GM21717 (cell line): ENCODE measurements at regions not wholly inside any gene's neighbourhood (a gene's known extent, or its start where the extent isn't known, plus 50 kb on each side); places are given as distances from the start of the nearest gene placed in this dataset.
A peak's percentile ranks its signal among the peaks of the same experiment; 100 is the strongest.
"Not testable (repeated sequence)": the region's sequence is repeated elsewhere in the genome, so short reads cannot be mapped to it uniquely, and the experiment has no call there.

Source experiments
- ATAC-seq: cut with Tn5 transposase; IDR thresholded peaks from one replicate; pipeline ENCODE4 v1.9.1; 2021; ENCODE audit warnings: mild to moderate bottlenecking, moderate library complexity; ENCODE audit not compliant: unreplicated experiment

- no peak for ATAC-seq
Observed at GRCh38 chr18:8987241-8987640, 115.3 kb upstream of the NDUFV2 start.

DNA sequence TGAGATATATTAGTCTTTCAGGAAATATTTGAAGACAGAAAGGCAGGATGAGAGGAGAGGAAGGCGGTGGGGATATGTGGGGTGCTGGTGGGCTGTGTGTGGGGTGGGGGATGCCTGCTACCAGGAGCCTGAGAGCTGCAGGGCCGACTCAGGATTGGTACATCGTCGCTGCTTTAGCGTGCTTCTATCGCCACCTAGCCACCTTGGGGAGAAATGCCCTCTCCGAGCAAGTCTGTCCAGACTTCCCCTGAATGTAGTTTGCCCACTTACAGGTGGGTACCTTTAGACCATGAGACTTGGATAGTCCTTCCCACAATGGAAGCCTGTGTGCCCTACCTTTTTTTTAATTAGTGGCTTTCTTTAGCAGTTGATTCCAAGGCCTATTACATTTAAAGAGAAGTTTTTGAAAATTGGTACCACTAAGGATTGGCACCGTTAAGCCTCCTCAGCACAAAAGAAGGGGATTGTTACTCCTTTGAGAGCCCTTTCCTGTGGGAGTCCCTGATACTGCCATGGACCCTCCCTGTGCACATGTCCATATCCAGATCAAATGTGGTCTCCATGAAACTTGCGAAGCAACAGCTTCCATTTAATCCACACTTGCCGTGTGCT lies 114.1 kb upstream of the NDUFV2 start:
- peak; percentile 78 for ATAC-seq

DNA sequence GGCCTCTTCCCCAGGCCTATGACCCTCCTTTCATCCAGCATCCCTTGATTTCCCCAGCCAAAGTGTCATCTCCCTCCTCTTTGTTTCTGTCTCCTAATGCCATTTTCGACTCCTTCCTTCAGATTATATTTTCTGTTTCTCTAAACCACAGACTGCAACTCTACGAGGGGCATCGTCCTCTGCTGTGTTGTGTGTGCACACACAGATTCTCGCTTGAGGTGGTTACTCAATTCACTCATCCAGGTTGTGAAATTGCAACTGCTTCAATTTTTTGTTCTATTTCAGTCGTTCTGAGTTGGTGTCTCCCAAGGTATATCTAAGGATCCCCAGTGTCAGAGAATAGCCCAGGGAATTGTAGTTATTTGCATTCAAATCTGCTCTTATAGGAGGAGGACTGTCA lies 113.5 kb upstream of the NDUFV2 start:
- no peak for ATAC-seq

DNA sequence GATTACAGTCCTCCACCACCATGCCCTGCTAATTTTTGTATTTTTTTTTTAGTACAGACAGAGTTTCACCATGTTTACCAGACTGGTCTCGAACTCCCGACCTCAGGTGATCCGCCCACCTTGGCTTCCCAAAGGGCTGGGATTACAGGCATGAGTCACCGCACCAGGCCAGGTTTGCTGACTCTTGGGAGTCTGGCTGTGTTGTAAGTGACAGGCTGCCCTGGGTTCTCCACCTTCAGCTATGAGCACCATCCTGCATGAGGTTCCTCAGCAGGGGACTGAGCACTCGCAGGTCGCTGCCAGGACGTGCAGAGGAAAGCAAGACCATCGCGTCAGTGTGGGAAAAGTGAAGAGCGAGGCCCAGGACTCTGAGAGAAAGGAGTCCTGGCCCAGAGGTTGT lies 112.6 kb upstream of the NDUFV2 start:
- no peak for ATAC-seq

GRCh38 chr18:8990276-8991031 lies 112.0 kb upstream of the NDUFV2 start:
- ATAC-seq: no peak

DNA sequence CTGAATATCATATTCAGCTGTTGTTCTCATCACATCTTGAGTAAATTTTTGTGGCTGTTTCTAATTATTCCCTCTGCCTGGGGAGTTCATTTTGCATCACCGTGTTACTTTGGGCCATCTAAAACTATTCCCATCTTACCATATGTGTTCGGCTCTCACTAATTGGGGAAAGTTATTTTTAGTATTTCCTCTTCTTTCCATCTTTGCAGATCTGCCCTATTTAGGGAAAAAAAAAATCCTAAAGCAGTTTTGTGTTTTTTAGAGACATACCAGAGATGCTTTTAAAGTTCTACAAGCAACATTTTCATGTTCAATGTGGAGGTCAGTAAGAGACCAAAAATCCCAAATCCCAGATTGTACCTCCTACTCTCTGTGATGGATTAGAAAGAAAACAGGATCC lies 111.3 kb upstream of the NDUFV2 start:
- no peak for ATAC-seq

GRCh38 chr18:8992500-8992899 lies 110.0 kb upstream of the NDUFV2 start:
- ATAC-seq: not testable (repeated sequence)

DNA sequence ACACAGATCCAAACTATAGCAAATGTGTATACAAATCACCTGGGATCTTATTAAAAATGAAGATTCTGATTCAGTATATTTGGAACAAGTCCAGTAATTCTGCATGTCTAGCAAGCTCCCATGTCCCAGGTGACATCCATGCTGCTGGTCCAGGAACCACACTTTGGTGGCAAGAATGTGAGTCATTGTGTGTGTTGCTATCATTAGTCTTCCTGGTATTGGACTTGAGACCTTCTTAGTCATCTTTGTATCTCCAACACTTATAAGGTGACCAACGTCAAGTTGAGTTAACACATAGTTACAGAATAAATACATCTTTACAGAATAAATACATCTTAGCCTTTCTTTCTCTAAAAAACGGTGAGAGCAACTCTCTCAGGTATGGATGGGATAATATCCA lies 107.9 kb upstream of the NDUFV2 start:
- ATAC-seq: no peak

DNA sequence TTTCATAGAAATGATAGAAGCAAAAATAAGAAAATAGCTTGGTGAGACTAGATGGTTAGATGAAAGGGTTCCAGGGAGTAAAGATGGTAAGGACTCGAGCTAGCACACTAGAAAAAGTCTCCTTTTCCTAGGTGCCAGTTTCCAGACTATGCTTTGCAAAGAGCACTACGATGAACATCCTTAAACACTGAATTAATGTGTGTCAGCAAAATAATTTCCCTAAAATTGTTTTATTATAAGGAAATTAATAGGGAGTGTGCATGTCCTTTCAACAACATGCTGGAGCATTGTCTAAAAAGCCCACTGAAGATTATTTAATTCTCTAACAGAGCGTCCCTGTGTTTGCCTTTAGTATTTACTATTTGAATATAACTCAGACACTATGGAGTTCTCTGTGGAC lies 107.4 kb upstream of the NDUFV2 start:
- ATAC-seq: no peak

DNA sequence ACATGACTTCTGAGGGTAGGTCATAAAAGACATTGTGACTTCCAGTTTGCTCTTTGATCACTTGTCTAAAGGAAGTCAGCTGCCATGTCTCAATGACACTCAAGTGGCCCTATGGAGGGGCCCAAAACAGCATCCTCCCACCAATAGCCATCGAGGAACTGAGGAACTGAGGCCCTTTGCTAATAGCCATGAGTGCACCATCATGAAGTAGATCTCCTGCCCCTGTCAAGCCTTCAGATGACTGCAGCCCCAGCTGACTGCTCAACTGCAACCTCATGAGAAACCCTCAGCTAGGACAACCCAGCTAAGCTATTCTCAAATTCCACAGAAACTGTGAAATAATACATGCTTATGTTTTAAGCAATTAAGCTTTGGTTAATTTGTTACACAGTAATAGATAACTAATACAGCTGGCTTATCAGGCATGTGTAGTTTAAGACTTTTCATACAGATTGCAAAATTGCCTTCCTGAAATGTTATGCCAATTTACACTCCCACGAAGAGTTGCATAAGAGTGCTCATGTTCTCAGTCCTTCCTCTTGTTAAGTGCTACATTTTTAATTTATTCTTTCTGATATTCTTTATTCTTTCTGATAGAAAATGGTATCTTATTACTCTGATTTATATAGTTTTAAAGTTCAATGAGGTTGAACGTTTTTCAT lies 105.6 kb upstream of the NDUFV2 start:
- no peak for ATAC-seq

DNA sequence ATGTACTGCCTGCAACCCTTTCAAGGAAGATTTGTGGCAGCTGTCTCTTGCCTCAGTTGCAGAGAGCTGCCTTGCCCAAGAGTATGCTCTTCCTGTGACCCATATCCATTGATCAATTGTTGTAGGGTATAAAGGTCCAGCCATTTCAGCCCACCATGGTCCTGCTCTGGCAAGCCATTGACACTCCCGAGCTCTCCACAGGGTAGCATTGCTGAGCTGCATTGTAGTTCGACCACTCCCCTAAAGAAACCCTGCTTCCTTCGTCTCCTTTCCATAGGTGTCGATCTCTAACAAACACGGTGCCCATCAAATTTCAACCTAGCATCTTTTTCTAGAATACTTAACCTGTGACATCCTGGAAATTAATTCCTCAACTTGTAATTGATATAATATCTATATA lies 104.9 kb upstream of the NDUFV2 start:
- no peak for ATAC-seq

DNA sequence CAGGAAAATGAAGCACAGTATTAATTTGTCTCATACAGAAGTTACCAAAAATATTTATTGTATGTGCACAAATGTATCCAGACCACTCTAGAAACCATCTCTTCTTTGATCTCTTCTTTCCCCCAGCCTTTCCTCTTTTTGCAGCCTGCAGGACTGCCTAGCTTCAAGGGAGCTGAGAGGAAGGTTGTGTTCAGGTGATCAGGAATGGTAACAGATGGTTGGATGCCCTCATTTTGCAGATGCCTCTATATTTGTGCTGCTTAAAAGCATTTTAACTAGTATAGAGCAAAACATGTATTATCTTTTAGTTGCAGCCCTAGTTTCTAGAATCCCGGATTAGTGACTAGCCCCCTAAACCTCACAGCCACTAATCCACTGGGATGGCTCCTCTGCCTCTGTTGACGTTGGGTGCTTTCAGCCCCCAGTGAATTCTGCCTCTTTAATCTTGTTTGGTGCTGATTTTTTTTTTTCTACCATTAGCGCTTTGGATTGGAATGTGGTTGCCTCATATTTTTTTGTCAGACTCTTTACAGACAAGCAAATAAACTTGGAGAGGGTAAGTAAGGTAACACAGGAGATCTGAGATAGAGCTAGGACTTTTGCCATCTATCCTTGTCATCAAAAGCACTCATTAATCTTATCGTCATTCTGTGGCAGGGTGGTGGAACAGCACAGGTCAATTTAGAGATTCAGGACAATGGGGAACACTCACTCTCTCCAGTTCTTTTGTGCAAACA lies 103.8 kb upstream of the NDUFV2 start:
- no peak for ATAC-seq

- ATAC-seq: no peak
Observed at GRCh38 chr18:8999872-9000271, 102.6 kb upstream of the NDUFV2 start.

- ATAC-seq: no peak
Observed at GRCh38 chr18:9000733-9001132, 101.8 kb upstream of the NDUFV2 start.

- ATAC-seq: no peak
Observed at GRCh38 chr18:9001209-9001608, 101.3 kb upstream of the NDUFV2 start.

- ATAC-seq: no peak
Observed at GRCh38 chr18:9003406-9004100, 98.9 kb upstream of the NDUFV2 start.

DNA sequence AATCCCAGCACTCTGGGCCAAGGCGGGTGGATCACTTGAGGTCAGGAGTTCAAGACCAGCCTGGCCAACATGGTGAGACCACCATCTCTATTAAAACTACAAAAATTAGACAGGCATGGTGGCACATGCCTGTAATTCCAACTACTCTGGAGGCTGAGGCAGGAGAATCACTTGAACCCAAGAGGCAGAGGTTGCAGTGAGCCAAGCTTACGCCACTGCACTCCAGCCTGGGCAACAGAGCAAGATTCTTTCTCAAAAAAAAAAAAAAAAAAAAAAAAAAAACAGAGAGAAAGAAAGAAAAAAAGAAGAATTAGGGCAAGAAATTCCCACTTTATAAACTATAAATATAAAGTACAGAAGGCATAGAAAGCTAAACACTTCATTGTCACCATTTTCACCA lies 98.2 kb upstream of the NDUFV2 start:
- not testable (repeated sequence) for ATAC-seq

DNA sequence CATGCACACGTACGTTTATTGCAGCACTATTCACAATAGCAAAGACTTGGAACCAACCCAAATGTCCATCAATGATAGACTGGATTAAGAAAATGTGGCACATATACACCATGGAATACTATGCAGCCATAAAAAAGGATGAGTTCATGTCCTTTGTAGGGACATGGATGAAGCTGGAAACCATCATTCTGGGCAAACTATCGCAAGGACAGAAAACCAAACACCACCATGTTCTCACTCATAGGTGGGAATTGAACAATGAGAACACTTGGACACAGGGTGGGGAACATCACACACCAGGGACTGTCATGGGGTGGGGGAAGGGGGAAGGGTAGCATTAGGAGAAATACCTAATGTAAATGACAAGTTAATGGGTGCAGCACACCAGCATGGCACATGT lies 94.8 kb upstream of the NDUFV2 start:
- not testable (repeated sequence) for ATAC-seq

GRCh38 chr18:9008200-9008708 lies 94.2 kb upstream of the NDUFV2 start:
- ATAC-seq: no peak

GRCh38 chr18:9008709-9009635 lies 93.5 kb upstream of the NDUFV2 start:
- no peak for ATAC-seq
